Mesodermal cell (in vitro differentiated cells): ENCODE measurements at regions not wholly inside any gene's neighbourhood (a gene's known extent, or its start where the extent isn't known, plus 50 kb on each side); places are given as distances from the start of the nearest gene placed in this dataset.

Source experiments
- H3K27ac ChIP-seq: 2 replicates; pipeline ENCODE4 v1.7.0; 2013; ENCODE audit warnings: mild to moderate bottlenecking, low read depth, low read length, moderate library complexity; ENCODE audit not compliant: severe bottlenecking
- H3K36me3 ChIP-seq: 2 replicates; pipeline ENCODE4 v1.7.1; 2013; ENCODE audit warnings: mild to moderate bottlenecking, low read length, moderate library complexity; ENCODE audit not compliant: control insufficient read depth, insufficient read depth
- H3K4me1 ChIP-seq: one replicate; pipeline ENCODE4 v1.7.1; 2013; ENCODE audit warnings: mild to moderate bottlenecking, low read length; ENCODE audit not compliant: insufficient read depth, control insufficient read depth, poor library complexity, severe bottlenecking
- H3K4me3 ChIP-seq: 2 replicates; pipeline ENCODE4 v1.7.0; 2013; ENCODE audit warnings: low read length, control low read depth, mild to moderate bottlenecking; ENCODE audit not compliant: insufficient read depth, poor library complexity, severe bottlenecking; ENCODE audit errors: extremely low read depth
- H3K9me3 ChIP-seq: 2 replicates; pipeline ENCODE4 v1.7.1; 2013; ENCODE audit warnings: mild to moderate bottlenecking, low read length, moderate library complexity; ENCODE audit not compliant: control insufficient read depth
- WGBS, 2 experiments: methylation state at CpG; one replicate each; pipeline ENCODE4 v1.1.5; 2013; ENCODE audit warnings: missing lambda C conversion rate in 2 of 2; ENCODE audit not compliant: insufficient coverage in 2 of 2; 5-methylcytosine and 5-hydroxymethylcytosine counted together

DNA sequence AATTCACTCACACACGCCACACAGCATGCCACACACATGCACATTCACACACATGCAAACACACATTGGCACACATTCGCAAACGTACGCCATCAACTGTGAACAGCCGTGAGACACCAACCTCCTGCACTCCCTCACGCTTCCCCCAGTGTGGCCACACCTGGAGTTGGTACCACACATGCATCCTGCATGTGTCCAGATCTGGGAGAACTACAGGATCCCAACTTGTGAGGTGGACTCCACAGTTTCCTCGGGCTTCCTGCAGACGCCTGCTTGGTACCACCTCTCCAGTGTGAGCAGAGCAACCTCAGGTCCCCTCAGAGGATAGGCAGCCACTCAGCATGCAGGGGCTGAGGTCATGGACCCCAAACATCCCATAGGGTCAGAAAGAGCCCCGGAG, 239.0 kb downstream of the EIPR1 start:
- Histone ChIP-seq H3K27ac (no peak overlapping the region), H3K36me3 (no peaks in the 10 kb centered on the region), H3K4me3 (no peak overlapping the region), H3K4me1 (no peaks in the 10 kb centered on the region), H3K9me3 (peaks cover 3% of the 10 kb centered on the region)
- 85 to 92% methylated on average over 8 of the region's 9 CpGs for WGBS, 2 experiments

DNA sequence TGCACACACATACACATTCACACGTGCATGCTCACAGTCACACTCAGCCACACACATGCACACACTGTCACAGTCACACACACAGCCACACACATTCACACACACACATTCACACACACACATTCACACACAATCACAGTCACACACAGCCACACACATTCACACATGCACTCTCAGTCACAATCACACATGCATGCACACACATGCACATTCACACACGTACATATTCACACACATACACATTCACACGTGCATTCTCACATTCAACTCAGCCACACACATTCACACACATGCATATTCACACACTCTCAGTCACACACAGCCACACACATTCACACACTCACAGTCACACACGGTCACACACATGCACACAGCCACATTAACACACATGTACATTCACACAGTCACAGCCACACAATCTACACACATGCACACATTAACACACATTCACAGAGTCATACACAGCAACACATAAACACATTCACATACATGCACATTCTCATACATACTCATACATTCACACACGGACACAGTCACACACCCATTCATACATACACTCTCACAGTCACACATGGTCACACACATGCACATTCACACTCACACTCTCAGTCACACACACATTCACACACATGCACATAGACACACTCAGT, 239.8 kb downstream of the EIPR1 start:
- peaks cover 3% of the 10 kb centered on the region for H3K9me3 ChIP-seq
- 85 to 86% methylated on average over 4 to 5 of the region's 5 CpGs for WGBS, 2 experiments
- no peaks in the 10 kb centered on the region for H3K36me3 ChIP-seq
- H3K4me3 ChIP-seq: no peak overlapping the region
- H3K27ac ChIP-seq: no peak overlapping the region
- no peaks in the 10 kb centered on the region for H3K4me1 ChIP-seq

DNA sequence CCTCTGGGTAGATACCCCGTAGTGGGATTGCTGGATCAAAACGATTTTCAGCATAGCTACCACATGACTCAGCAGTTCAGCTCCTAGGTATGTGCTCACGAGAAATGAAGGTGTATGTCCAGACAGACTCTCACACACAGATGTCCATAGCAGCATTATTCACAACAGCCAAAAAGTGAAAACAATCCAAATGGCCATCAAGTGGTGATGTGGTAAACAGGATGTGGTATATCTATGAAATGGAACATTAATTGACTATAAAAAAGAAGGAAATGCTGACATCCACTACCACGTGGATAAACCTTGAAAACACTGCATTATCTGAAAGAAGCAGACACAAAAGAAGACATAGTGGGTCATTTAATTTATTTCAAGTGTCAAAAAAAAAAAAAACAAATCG, 241.9 kb downstream of the EIPR1 start:
- no peaks in the 10 kb centered on the region for H3K9me3 ChIP-seq
- 86 to 92% methylated on average over 2 of the region's 5 CpGs for WGBS, 2 experiments
- H3K27ac ChIP-seq: no peak overlapping the region
- no peak overlapping the region for H3K4me3 ChIP-seq
- H3K4me1 ChIP-seq: peaks cover 8% of the 10 kb centered on the region
- H3K36me3 ChIP-seq: no peaks in the 10 kb centered on the region

DNA sequence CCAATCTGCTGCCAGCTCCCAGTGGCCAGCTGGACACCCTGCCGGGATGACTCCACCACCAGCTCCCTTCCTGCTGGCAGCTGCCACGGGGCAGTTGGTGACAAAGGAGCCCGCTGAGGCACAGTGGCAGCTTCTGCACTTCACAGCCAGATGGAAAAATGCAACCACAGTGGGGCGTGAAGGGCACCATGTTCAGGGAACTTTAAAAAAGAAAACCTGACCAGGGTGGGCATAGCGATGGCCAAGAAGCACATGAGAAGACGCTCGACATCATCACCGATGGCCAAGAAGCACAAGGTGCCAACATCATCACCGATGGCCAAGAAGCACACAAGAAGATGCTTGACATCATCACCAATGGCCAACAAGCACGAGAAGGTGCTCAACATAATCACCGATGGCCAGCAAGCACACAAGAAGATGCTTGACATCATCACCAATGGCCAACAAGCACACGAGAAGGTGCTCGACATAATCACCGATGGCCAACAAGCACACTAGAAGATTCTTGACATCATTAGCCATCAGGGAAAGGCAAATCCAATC, 243.5 kb downstream of the EIPR1 start:
- Histone ChIP-seq H3K4me1 (peaks cover 8% of the 10 kb centered on the region), H3K4me3 (no peak overlapping the region), H3K9me3 (no peaks in the 10 kb centered on the region), H3K27ac (no peak overlapping the region), H3K36me3 (no peaks in the 10 kb centered on the region)
- WGBS, 2 experiments: 91 to 92% methylated on average over 11 to 14 of the region's 14 CpGs

DNA sequence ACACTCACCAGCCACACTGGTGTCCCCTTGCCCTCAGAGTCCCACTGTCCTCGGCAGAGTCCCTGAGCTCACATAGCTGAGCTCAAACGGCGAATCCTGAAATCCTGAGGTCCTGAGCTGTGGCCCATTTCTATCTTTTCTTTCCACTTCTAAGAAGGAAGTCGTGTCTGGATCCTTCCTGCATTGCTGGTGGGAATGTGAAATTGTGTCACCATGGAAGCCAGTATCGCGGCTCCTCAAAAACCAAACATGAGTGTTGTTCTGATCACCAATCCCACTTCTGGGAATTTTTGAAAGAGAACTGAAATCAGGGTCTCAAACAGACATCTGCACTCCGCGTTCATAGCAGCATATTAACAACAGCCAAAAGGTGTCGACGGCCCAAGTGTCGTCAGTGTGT, 244.7 kb downstream of the EIPR1 start:
- Histone ChIP-seq H3K36me3 (no peaks in the 10 kb centered on the region), H3K27ac (no peak overlapping the region), H3K9me3 (no peaks in the 10 kb centered on the region), H3K4me1 (peaks cover 8% of the 10 kb centered on the region), H3K4me3 (no peak overlapping the region)
- WGBS, 2 experiments: 81 to 86% methylated on average over 8 to 10 of the region's 11 CpGs

DNA sequence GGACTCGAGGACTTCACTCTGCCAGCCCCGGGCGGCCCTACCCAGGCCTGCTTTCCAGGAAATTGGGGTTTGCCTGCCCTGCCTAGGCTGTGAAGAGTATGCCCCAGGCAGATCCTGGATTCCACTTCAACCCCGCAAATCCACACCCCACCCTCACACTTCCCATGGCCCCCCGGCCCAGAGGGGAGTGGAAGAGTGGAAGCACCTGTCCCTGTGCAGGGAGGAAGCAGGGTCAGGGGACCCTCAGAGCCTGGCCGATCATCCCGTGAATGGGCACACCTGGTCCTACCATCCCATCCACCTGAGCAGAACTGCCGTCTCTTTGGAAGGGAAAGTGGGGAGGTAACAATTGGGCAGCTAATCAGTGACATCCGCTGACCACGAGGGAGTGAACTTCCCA, 245.2 kb downstream of the EIPR1 start:
- WGBS, 2 experiments: 88 to 98% methylated on average over 6 of the region's 10 CpGs
- no peaks in the 10 kb centered on the region for H3K9me3 ChIP-seq
- H3K4me1 ChIP-seq: peaks cover 10% of the 10 kb centered on the region
- no peak overlapping the region for H3K27ac ChIP-seq
- H3K4me3 ChIP-seq: no peak overlapping the region
- H3K36me3 ChIP-seq: no peaks in the 10 kb centered on the region

DNA sequence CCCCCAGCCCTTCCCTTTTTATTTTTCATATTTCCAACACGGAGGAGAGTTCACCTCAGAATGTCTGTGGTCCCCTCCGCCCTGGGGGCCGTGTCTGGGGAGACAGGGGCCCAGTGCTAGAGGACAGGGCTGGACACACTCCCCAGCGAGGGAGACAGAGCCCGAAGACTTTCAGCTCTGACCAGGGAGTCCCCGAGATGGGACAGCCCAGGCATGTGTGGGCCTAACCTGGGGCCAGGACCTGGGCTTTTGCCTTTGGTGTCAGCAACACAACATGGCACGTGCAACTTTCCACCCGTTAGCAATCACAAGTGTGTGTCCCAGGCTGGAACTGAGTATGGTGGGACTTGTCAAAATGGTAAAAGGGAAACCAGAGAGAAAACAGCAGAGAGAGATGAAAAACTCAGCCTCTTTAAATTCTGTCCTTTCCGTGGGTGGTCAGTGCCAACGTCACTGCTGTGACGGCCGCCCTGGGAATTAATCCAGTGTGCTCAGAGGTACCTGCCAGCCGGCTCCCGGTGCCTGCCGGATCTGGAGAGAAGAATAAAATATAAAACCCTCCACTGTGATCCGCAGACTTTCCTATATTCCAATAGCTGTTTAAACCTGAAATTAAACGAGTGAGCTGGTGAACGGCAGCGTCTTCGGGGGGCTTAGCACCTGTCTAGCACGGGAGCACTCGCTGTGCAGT, 245.8 kb downstream of the EIPR1 start:
- 90 to 93% methylated on average over 17 to 19 of the region's 22 CpGs for WGBS, 2 experiments
- Histone ChIP-seq H3K4me1 (peaks cover 16% of the 10 kb centered on the region), H3K27ac (no peak overlapping the region)

DNA sequence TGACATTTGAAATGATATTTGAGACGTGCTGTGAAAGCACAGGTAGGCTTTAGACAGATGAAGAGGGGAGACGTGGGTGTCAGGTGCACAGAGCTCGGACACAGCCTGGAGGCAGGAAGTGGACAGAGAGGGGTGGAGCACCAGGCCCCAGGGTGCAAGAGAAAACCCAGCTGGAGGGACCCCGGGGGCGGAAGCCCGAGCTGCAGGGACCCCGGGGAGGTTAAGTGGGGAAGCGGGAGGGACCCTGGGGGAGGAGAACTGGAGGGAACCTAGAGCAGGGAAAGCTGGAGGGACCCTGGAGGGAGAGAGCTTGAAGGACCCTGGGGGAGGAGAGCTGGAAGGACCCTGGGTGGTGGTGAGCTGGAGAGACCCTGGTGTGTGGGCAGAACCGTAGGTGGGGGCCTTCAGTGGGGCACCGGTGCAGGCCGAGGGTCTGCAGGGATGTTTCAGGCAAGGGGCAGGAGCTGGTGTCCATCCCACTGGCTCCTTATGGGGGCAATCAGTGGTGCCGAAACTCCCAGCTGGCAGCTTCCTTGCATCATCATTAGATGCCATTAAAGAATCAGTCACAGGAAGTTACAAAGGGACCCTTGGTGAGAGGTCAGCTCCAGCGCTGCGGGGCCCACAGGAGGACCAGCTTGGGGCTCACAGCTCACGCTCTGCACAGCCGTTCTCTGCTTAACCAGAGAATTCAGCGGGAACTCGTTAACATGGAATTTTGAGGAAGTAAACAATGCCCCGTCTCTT, 246.6 kb downstream of the EIPR1 start:
- Histone ChIP-seq H3K36me3 (no peaks in the 10 kb centered on the region), H3K27ac (no peak overlapping the region), H3K4me3 (no peak overlapping the region), H3K9me3 (no peaks in the 10 kb centered on the region), H3K4me1 (peaks cover 17% of the 10 kb centered on the region)
- WGBS, 2 experiments: 69 to 83% methylated on average over 17 to 19 of the region's 19 CpGs

More for the DNA sequence above, 245.8 kb downstream of the EIPR1 start:
- Histone ChIP-seq H3K4me3 (no peak overlapping the region), H3K36me3 (no peaks in the 10 kb centered on the region), H3K9me3 (no peaks in the 10 kb centered on the region)

DNA sequence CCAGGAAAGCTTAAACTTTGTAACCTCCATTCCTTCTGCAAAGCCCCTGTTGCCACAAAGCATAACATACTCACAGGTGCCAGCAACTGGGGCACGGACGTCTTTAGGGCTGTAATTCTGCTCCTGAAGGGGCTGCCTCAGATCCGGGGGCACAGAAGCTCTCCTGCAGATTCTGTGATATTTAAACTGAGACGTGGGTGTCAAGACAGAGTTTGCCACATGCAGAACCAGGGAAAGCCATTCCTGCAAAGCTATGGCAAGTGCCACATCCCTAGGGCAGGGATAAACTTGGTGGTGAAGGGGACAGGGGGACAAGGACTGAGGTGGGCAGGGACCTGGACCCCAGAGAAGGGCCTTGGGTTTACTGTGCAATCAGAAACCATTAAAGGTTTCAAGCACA, 247.2 kb downstream of the EIPR1 start:
- Histone ChIP-seq H3K4me3 (no peak overlapping the region), H3K27ac (no peak overlapping the region), H3K4me1 (peaks cover 17% of the 10 kb centered on the region), H3K9me3 (no peaks in the 10 kb centered on the region), H3K36me3 (no peaks in the 10 kb centered on the region)
- 91 to 94% methylated on average over 3 to 4 of the region's 4 CpGs for WGBS, 2 experiments

DNA sequence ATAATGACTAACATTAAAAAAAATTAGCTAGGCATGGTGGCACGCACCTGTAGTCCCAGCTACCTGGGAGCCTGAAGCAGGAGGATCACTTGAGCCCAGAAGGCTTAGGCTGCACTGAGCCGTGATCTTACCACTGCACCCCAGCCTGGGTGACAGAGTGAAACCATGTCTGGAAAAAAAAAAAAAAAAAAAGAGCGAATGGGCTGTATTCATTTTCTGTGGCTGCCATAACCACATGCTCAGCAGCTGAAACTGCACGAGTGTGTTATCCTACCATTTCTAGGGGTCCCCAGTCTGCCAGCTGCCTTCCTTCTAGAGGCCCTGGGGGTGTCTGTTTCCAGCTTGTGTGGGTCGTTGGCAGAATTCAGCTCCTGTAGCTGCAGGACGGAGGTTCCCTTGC, 247.8 kb downstream of the EIPR1 start:
- H3K9me3 ChIP-seq: no peaks in the 10 kb centered on the region
- no peak overlapping the region for H3K27ac ChIP-seq
- no peak overlapping the region for H3K4me3 ChIP-seq
- 93 to 94% methylated on average over 5 of the region's 6 CpGs for WGBS, 2 experiments
- peaks cover 17% of the 10 kb centered on the region for H3K4me1 ChIP-seq
- H3K36me3 ChIP-seq: no peaks in the 10 kb centered on the region
